IgD-negative memory B cell (primary cell): ENCODE measurements at regions not wholly inside any gene's neighbourhood (a gene's known extent, or its start where the extent isn't known, plus 50 kb on each side); places are given as distances from the start of the nearest gene placed in this dataset.

Experiments used
- H3K27ac Mint-ChIP-seq, 3 donors: one replicate each; pipeline ENCODE4 v1.8.0; 2020 to 2022; ENCODE audit warnings: mild to moderate bottlenecking in 3 of 3, mixed read lengths in 3 of 3, moderate library complexity in 1 of 3
- H3K27me3 Mint-ChIP-seq: one replicate; pipeline ENCODE4 v1.8.0; 2021; ENCODE audit warnings: mixed read lengths
- H3K36me3 Mint-ChIP-seq: one replicate; pipeline ENCODE4 v1.8.0; 2020; ENCODE audit warnings: mild to moderate bottlenecking, mixed read lengths
- H3K4me1 Mint-ChIP-seq, 3 donors: one replicate each; pipeline ENCODE4 v1.8.0; 2020 to 2022; ENCODE audit warnings: mixed read lengths in 3 of 3, mild to moderate bottlenecking in 1 of 3
- H3K4me3 Mint-ChIP-seq, 4 donors: one replicate each; pipeline ENCODE4 v1.8.0; 2020 to 2022; ENCODE audit warnings: mild to moderate bottlenecking in 4 of 4, mixed read lengths in 4 of 4, moderate library complexity in 3 of 4
- H3K9me3 Mint-ChIP-seq, 3 donors: one replicate each; pipeline ENCODE4 v1.8.0; 2020 to 2021; ENCODE audit warnings: mixed read lengths in 3 of 3, mild to moderate bottlenecking in 1 of 3

- H3K27me3 Mint-ChIP-seq, result peaks cover 10% of the 10 kb centered on the region
- H3K4me3 Mint-ChIP-seq, result no peak overlapping the region
- H3K27ac Mint-ChIP-seq, result no peak overlapping the region
- no peaks in the 10 kb centered on the region for H3K9me3 Mint-ChIP-seq
- no peaks in the 10 kb centered on the region for H3K4me1 Mint-ChIP-seq
- no peaks in the 10 kb centered on the region for H3K36me3 Mint-ChIP-seq
These were observed 54.5 kb upstream of the PLXNA2 start for GRCh38 chr1:208298593-208299269.

GRCh38 chr1:208300084-208300770 lies 56.0 kb upstream of the PLXNA2 start:
- no peaks in the 10 kb centered on the region for H3K4me1 Mint-ChIP-seq
- no peaks in the 10 kb centered on the region for H3K36me3 Mint-ChIP-seq
- H3K4me3 Mint-ChIP-seq, result no peak overlapping the region
- H3K9me3 Mint-ChIP-seq, result no peaks in the 10 kb centered on the region
- H3K27me3 Mint-ChIP-seq, result peaks cover 12% of the 10 kb centered on the region
- H3K27ac Mint-ChIP-seq, result no peak overlapping the region

DNA sequence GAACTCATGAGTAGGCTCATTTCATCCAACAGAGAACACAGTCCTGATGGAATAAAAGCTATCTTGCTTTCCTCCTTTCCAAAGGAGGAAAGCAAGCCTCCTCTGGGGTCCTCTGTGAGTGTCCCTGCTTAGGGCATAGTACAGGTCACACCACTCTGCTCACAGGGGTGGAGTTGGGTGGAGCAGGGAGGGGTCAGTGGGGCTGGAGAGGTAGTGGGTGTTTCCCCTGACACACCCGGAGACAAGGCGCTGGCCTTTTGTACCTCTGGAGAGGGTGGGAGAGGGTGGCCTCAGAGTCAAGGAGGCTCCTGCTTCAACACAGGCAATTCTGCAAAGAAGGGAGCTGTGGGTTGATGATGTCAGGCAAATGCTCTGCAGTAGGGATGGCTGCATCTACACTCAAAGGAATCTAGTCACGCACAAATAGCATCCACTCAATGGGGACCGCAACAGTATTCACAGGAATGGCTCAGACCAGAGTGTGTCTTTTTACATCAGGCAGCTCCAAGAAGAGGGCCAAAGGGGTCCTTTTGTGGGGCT lies 58.6 kb upstream of the PLXNA2 start:
- no peak overlapping the region for H3K27ac Mint-ChIP-seq
- no peaks in the 10 kb centered on the region for H3K36me3 Mint-ChIP-seq
- peaks cover 12% of the 10 kb centered on the region for H3K27me3 Mint-ChIP-seq
- peaks cover 0 to 1% (median 0%) of the 10 kb centered on the region in 3 donors for H3K4me1 Mint-ChIP-seq
- H3K9me3 Mint-ChIP-seq, result no peaks in the 10 kb centered on the region
- H3K4me3 Mint-ChIP-seq, result no peak overlapping the region

GRCh38 chr1:208303743-208304712 lies 59.8 kb upstream of the PLXNA2 start:
- Mint-ChIP-seq H3K9me3 (no peaks in the 10 kb centered on the region), H3K4me1 (peaks cover 0 to 1% (median 0%) of the 10 kb centered on the region in 3 donors), H3K36me3 (no peaks in the 10 kb centered on the region), H3K4me3 (no peak overlapping the region), H3K27me3 (peaks cover 12% of the 10 kb centered on the region), H3K27ac (no peak overlapping the region)

DNA sequence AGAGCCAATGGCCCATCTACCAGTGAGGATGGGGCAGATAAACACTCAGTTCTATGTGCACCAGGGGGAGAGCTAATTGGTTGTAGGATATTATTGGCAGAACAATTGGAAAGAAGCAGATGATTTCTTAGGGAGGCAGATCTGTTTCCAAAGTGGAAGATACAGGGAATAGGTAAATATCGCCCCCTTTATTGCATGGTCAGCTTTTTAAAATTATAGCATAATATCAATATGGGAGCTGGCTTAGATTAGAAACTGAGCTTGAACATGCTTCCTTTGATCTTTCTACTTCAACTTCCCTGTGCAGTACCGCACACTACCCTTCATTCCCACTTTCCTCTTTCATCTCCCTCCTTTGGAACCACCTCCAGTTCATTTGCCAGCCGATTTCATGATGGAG lies 64.0 kb upstream of the PLXNA2 start:
- Mint-ChIP-seq H3K4me1 (peaks cover 0 to 1% (median 1%) of the 10 kb centered on the region in 3 donors), H3K9me3 (no peaks in the 10 kb centered on the region), H3K27ac (no peak overlapping the region), H3K4me3 (no peak overlapping the region), H3K27me3 (peaks cover 6% of the 10 kb centered on the region), H3K36me3 (no peaks in the 10 kb centered on the region)

DNA sequence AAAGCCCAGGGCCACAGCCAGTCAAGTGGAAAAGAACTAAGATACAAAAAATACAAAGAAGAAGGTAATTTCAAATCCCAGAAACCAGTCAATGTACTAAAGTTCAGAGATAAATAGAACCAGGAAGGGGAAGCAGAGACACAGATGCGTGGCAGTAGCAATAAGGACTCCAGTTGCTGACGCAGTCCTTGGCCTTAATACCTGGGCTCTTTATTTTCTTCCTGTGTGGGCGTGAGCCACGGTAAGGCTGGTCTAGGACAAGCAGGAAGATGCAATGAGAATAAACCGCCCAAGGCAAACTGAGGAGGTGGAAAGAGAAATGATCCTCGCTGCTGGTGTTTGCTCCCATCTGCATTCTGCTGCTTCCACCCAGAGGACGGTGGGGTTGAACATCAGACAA lies 65.6 kb upstream of the PLXNA2 start:
- Mint-ChIP-seq H3K9me3 (no peaks in the 10 kb centered on the region), H3K4me1 (peaks cover 0 to 1% (median 1%) of the 10 kb centered on the region in 3 donors), H3K36me3 (no peaks in the 10 kb centered on the region), H3K27ac (no peak overlapping the region), H3K4me3 (no peak overlapping the region), H3K27me3 (peaks cover 4% of the 10 kb centered on the region)

DNA sequence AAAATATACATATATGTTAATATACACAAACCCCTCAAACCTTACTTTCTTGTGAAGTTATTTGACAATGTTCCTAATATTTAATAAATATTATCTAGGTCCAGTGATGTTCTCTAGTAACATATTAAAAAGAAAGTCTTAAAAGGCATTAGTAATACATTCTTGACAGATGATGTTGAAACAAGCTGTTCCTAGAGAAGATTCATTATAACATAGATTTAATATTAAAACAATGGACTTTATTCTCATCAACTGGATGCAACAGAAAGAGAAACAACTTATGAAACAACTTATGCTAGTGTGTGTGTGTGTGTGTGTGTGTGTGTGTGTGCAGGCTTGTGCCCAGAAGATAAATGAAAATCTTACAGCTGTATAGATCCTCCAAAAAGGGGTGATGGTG lies 68.5 kb upstream of the PLXNA2 start:
- H3K9me3 Mint-ChIP-seq, result no peaks in the 10 kb centered on the region
- peaks cover 8% of the 10 kb centered on the region for H3K27me3 Mint-ChIP-seq
- no peaks in the 10 kb centered on the region for H3K36me3 Mint-ChIP-seq
- H3K4me3 Mint-ChIP-seq, result no peak overlapping the region
- H3K4me1 Mint-ChIP-seq, result peaks cover 0 to 1% (median 0%) of the 10 kb centered on the region in 3 donors
- H3K27ac Mint-ChIP-seq, result no peak overlapping the region

- H3K9me3 Mint-ChIP-seq, result no peaks in the 10 kb centered on the region
- H3K27ac Mint-ChIP-seq, result no peak overlapping the region
- H3K4me1 Mint-ChIP-seq, result peaks cover 0 to 1% (median 0%) of the 10 kb centered on the region in 3 donors
- no peaks in the 10 kb centered on the region for H3K36me3 Mint-ChIP-seq
- H3K4me3 Mint-ChIP-seq, result no peak overlapping the region
- peaks cover 9% of the 10 kb centered on the region for H3K27me3 Mint-ChIP-seq
These were observed 70.2 kb upstream of the PLXNA2 start for GRCh38 chr1:208314431-208314830.

DNA sequence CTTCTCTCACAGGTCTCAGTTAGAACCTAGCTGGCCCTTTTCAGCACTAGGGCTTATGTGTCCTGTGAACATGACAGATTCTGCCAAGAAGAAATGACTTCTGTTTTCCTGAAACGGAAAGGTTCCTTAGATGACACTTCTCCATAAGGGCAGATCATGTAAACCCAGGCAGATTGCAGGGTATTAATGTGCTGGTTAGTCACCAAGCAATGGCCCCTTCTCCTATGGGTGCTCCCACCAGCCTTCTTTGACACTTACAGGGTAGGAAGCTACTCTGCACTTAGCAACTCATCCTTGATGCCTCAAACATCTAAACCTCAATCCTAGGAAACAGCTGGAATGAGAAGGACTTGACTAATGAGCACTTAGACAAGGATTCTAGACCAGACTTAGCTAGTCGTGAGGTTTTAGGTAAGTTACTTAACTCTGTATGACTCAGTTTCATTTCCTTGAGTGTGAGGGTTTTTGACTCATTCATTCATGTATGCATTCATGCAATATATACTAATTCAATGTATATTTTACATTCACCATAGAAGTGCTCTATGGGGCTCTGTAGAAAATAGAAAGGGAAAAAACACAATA lies 74.1 kb upstream of the PLXNA2 start:
- Mint-ChIP-seq H3K27ac (no peak overlapping the region), H3K9me3 (no peaks in the 10 kb centered on the region), H3K36me3 (no peaks in the 10 kb centered on the region), H3K4me3 (no peak overlapping the region), H3K27me3 (peaks cover 5% of the 10 kb centered on the region), H3K4me1 (no peaks in the 10 kb centered on the region)

DNA sequence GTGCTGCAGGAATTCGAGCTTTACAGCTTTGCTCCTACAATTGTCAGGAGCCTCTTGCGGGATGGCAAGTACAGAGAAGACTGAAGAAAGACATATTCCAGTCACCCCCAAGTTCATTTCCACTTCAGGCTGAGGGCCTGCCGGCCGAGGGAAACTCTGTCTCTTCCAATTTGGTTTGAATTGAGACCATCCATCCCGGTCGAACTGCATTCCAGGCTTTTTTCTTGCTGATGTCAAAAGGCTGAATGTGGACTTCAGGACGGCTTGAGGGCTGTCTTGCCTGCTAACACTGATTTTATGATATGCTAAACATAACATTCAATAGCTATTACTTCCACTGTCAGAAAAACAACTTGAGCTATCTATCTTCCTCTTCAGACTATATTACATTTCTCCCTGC lies 79.8 kb upstream of the PLXNA2 start:
- peaks cover 0 to 2% (median 0%) of the 10 kb centered on the region in 3 donors for H3K9me3 Mint-ChIP-seq

DNA sequence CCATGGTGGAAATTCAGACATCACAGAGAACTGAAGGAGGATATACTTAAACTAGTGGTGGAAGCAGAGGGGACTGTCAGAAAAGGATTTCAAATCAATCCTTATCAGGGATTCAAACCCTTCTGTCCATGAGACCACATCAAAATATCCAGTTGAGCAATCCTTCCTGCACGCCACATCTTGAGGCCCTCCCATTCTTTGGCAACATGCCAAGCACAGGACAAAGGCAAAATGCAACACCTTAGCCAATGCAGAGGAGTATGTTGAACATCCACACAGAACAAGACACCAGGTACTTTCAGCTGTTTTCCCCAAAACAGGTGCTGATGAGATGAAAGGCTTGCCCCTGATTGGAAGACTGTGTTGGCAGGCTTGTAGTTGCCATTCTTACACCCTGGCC lies 81.8 kb upstream of the PLXNA2 start:
- Mint-ChIP-seq H3K36me3 (no peaks in the 10 kb centered on the region), H3K9me3 (peaks cover 0 to 2% (median 0%) of the 10 kb centered on the region in 3 donors), H3K27me3 (peaks cover 8% of the 10 kb centered on the region), H3K27ac (peak overlapping the region in 1 of 3 donors; percentile 31), H3K4me1 (no peaks in the 10 kb centered on the region), H3K4me3 (no peak overlapping the region)

More for the DNA sequence above, 79.8 kb upstream of the PLXNA2 start:
- no peaks in the 10 kb centered on the region for H3K4me1 Mint-ChIP-seq
- no peak overlapping the region for H3K4me3 Mint-ChIP-seq
- no peak overlapping the region for H3K27ac Mint-ChIP-seq
- H3K36me3 Mint-ChIP-seq, result no peaks in the 10 kb centered on the region
- H3K27me3 Mint-ChIP-seq, result peaks cover 2% of the 10 kb centered on the region

GRCh38 chr1:208329300-208329699 lies 85.1 kb upstream of the PLXNA2 start:
- peaks cover 0 to 2% (median 0%) of the 10 kb centered on the region in 3 donors for H3K9me3 Mint-ChIP-seq
- peaks cover 11% of the 10 kb centered on the region for H3K27me3 Mint-ChIP-seq
- no peak overlapping the region for H3K4me3 Mint-ChIP-seq
- no peaks in the 10 kb centered on the region for H3K4me1 Mint-ChIP-seq
- H3K27ac Mint-ChIP-seq, result no peak overlapping the region
- no peaks in the 10 kb centered on the region for H3K36me3 Mint-ChIP-seq

GRCh38 chr1:208332036-208332773 lies 88.0 kb upstream of the PLXNA2 start:
- Mint-ChIP-seq H3K36me3 (no peaks in the 10 kb centered on the region), H3K4me3 (no peak overlapping the region), H3K27ac (no peak overlapping the region), H3K9me3 (peaks cover 0 to 2% (median 0%) of the 10 kb centered on the region in 3 donors), H3K4me1 (no peaks in the 10 kb centered on the region), H3K27me3 (peaks cover 13% of the 10 kb centered on the region)

GRCh38 chr1:208332774-208333126 lies 88.6 kb upstream of the PLXNA2 start:
- Mint-ChIP-seq H3K4me1 (no peaks in the 10 kb centered on the region), H3K27me3 (peaks cover 13% of the 10 kb centered on the region), H3K27ac (no peak overlapping the region)

More at GRCh38 chr1:208332774-208333126, 88.6 kb upstream of the PLXNA2 start:
- Mint-ChIP-seq H3K36me3 (no peaks in the 10 kb centered on the region), H3K4me3 (no peak overlapping the region), H3K9me3 (peaks cover 0 to 2% (median 0%) of the 10 kb centered on the region in 3 donors)
